Right ventricle myocardium superior (tissue), 1 donor: ENCODE measurements at regions not wholly inside any gene's neighbourhood (a gene's known extent, or its start where the extent isn't known, plus 50 kb on each side); places are given as distances from the start of the nearest gene placed in this dataset.

ENCODE experiments used
- ATAC-seq: fragments of 200-7000 bp; cut with Tn5 transposase; one replicate; pipeline ENCODE4 v1.9.1; 2020; ENCODE audit warnings: mild to moderate bottlenecking; ENCODE audit not compliant: poor library complexity
- DNase-seq: peaks from one replicate; pipeline ENCODE4 v3.0.0-alpha.2; 2020
- intact Hi-C: fragments of 100-400 bp; cut with DNase I; formaldehyde crosslinking; loops from one replicate; pipeline ENCODE4 v1.11.2; 2022
- donor health status: DM: no; HTN: yes; CAD: no; lungs with severe emphysema.

DNA sequence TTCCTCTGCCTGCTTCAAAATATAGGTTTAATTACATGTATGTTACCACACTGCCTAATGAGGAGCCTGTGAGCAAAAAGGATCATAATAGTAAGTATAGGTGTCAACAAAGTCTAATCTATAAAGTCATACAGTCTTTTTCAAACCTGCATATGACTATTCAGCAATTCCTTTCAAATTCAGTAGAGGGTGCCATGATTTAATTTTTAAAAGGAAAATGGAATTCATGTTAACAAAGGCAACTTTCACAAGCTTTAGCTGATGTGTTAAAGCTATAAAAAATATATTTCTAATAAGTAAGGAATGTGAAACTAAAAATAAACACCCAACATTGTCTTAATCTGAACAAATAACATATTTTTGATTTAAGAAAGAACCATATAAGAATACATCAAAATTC, 52.1 kb downstream of the MPP7 start:
- ATAC-seq = peak; percentile 50
- intact Hi-C loops = loop anchor here (2.0 kb wide), 1 partner anchor 132 kb away; no protein-coding TSS in a partner anchor
- no peak for DNase-seq

DNA sequence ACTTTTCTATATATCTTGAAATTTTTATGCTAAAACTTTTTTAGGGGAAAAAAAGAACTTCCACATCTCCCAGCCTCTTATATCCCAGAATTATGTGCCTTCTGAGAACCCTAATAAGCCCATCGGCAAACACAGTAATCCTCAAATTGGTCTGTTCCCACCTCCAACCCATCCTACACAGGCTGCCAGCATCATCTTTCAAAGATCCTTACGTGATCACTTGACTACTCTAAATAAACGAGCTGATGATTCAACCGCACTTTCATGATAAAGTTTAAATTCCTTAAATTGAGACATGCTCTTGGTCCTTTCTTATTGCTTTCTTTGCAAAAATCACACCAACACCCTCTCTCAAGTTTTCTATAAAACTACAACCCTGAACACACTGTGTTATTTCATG, 52.5 kb downstream of the MPP7 start:
- ATAC-seq = no peak
- no peak for DNase-seq
- intact Hi-C loops = loop anchor here (2.0 kb wide), 1 partner anchor 132 kb away; no protein-coding TSS in a partner anchor

DNA sequence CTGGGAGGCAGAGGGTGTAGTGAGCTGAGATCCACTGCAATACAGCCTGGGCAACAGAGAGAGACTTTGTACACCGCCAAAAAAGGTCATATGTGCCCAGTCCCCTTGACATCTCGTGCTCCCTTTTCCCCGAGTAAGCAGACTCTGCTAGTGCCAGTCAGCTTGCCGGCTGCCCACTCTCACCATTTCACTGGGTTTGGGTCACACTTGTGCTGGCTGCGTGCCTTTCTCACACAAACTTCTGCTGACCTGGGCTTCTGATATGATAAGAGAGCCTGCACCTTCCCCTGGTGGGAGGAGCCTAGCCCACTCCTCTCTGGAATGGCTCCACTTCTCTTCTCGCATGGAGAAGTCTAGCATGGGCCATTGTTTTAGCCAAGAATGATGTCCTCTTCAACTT, 53.4 kb downstream of the MPP7 start:
- DNase-seq (no peak), ATAC-seq (no peak)
- intact Hi-C loops = no loop called here

DNA sequence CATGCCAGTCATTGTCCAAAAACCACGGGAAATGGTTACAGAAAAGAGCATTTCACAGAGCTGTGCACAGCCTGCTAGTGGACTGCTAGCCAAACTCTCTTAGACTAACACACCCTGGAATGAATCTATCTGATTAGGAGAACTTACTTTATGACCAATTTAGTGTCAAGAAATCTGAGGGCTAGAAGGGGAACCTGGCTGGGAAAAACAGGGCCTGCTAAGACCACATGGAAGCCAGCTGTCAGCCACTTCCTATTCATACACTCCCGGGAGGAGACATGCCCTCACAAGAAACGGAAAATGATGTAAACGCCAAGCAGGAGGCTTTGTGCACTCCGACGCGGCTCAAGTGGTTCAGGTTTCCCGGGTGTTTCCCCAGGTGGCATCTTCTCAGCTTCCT, 54.8 kb downstream of the MPP7 start:
- intact Hi-C loops = no loop called here
- peak; percentile 57 for ATAC-seq
- no peak for DNase-seq

DNA sequence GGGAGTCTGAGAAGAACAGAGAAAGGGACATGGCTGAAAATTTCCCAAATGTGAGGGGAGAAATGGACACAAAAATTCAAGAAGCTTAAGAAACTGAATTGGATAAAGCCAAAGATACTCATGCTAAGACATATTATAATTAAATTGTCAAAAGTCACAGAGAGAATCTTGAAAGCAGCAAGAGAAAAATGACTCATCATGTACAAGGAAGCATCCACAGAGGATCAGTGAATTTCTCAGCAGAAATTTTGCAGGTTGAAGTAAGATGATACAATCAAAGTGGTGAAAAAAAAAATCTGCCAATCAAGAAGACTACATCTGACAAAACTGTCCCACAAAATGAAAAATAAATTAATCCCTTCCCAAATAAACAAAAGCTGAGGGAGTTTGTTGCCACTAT, 56.8 kb downstream of the MPP7 start:
- intact Hi-C loops = no loop called here
- ATAC-seq = no peak
- DNase-seq = no peak

DNA sequence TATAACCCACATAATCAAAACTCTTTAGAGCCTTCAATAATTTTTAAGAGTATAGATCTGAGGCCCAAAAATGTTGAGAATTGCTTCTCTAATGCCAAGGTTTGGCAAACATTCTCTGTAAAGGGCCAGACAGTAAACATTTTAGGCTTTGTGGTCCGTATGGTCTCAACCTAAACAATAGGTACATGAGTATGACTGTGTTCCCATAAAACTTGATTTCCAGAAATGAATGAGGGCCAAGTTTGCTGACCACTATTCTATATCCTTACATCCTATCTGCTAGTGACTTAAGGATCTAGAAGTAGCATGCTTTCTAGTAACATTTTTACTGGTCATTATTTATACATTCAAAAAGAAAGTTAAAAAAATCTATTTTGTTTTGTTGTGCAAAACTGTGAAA, 58.9 kb downstream of the MPP7 start:
- DNase-seq (no peak), ATAC-seq (no peak)
- intact Hi-C loops = no loop called here

DNA sequence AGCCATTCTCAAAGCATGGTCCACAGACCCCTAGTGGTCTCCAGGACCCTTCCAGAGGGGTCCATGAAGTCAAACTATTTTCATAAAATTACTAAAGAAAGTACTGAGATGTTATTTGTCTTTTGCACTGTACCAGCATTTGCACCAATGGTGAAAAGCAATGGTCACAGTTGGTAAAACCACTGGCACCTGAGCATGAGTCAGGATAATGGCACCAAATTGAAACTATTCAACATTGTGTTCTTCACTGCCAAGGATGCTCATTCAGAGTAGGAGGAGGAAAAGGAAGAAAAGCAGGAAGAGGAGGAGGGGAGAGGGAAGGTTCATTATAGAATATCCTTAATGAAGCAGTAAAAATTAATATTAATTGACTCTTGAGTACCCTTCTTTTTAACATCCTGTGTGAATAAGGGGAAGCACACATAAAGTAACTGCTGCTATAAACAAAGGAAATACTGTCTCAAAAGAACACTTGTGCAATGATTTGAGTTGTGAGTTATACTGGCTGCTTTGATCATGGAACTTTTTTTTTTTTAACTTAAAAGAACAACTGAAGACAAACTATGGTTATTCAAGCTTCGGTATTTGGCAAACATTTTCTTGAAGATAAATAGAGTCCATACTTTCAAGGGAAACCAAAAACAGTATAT, 60.2 kb downstream of the MPP7 start:
- intact Hi-C loops = no loop called here
- no peak for ATAC-seq
- DNase-seq = no peak

DNA sequence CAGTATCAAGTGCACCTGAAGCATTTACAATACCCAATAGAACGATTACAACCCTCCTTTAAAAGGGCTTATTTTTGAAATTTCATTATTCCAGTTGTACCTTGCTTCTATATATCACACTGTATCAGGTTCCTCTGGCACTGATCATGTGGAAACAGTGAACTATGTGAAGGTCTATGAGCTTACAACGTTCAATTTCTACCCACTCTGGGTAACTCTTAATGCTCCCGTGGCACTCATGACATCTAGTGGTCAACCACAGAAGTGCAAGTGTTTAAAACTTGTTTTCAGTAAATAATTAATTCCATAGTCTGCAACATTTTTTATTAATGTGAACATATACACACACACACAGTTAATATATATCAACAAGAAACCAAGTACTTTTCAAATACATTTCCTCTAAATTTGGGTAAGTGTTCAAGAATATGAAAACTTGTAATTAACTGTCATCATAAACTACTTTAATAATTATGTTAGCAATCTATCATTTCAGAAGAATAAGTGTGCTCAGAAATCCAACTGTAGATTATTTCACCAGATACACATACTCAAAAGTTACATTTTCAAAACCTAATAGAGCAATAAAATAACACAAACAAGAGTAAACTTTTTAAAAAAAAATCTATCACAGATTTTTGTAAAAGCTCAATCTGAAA, 61.0 kb downstream of the MPP7 start:
- no peak for DNase-seq
- intact Hi-C loops = no loop called here

DNA sequence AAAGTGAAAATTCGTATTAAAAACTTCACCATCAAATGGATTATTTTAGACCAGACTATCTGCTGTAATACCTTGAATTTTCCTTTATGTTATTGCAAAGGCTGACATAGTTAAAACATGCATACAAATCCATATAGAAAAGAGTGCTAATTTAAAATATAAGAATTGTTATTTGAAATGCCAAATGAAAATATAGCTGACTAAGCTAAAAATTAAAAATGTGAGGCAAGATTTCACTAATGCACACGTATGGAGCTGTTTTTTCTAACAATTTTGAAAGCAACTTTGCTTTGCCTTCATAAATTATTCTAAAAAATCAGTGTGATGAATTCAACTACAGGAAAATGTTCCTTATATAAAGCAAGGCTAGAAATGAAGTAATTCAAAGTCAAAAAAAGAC, 62.5 kb downstream of the MPP7 start:
- ATAC-seq (no peak), DNase-seq (no peak)
- intact Hi-C loops = no loop called here

More for the DNA sequence above, 61.0 kb downstream of the MPP7 start:
- ATAC-seq = peak; percentile 77

DNA sequence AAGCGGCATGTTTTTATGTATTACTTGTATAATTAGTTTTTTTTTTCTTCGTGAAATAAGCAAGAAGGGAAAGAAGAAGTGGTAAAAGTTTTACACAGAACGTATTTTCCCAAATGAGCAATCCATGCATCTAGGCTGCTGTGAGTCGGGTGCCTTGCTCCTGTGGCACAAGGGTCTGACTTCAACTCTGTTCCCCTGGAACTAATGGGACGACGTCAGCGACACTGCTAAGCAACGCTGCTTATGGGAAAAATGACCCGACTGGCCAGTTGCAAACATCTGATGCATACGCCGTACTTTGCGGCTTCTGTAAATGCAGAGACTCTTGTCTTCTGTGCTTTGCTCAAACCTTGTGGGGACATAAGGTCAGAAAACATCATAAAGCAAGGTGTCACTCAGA, 66.3 kb downstream of the MPP7 start:
- no peak for ATAC-seq
- intact Hi-C loops = no loop called here

DNA sequence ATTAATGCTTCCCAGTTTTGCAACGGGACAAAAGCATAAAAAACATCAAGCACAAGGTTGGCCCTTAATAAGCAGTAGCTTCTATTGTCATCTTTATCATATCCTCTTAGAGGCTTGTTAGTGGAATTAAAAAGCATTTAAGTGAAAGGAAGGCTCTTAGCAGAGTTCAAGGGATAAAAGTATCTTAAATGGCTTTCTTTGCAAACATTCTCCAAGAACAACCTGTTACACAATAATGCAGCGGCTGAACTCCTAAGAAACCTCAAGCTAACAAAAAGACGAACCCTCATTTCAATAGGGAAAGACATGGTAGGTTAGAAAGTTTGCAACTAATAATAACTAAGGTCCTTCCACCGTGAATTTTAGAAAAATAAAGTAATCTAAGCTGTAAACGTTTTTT, 82.1 kb downstream of the MPP7 start:
- DNase-seq = no peak
- ATAC-seq = no peak
- intact Hi-C loops = no loop called here

More for the DNA sequence above, 66.3 kb downstream of the MPP7 start:
- no peak for DNase-seq

DNA sequence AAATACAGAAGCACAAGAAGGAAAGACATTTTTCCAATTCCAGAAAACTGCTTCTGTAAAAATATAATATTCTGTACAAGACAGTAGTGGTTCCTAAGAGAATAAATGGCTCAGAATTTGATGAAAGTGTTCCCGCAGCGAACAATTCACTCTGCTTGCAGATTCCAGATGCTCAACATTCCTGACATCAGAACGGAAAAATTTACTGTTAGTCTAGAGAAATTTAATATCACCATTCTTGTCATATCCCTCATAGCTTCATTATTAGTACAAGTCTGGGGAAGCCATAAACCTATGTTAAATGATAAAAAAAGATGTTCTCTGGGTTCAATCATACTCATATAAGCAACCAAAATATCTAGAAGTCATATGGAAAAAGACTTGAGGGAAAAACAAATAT, 83.6 kb downstream of the MPP7 start:
- intact Hi-C loops = no loop called here
- no peak for DNase-seq
- no peak for ATAC-seq

DNA sequence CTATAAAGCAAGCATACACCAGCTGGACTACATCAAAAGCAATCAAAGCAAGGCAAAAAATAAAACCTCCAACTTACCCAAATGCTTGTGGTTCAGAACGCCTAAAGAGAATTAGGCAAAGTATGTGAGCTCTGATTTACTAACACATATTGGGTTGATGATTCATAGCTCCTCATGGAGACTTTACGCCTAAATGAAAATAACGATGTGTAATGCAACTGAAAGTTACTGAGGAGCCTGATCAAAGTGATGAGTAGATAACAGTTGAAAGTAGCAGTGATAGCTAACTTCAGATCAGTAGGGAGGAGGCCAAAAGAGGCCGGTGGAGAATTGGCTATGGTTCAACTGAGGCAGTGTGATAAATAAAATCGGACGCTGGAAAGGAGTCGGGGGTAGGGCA, 85.0 kb downstream of the MPP7 start:
- DNase-seq (no peak), ATAC-seq (no peak)
- intact Hi-C loops = no loop called here

DNA sequence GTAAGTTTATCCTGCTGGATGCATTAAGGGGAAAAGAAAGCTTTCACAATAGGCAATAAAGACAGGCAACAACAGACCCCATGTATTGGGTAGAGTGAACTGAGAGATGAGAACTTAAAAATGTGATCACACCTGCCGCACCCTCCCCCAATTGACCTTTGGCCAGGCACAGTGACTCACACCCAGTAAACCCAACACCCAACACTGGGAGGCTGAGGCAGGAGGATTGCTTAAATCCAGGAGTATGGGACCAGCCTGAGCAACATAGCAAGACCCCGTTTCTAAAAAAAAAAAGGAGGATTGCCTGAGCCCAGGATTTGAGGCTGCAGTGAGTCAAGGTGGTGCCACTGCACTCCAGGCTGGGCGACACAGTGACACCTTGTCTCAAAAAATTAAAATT, 86.9 kb downstream of the MPP7 start:
- intact Hi-C loops = no loop called here
- DNase-seq (no peak), ATAC-seq (no peak)

DNA sequence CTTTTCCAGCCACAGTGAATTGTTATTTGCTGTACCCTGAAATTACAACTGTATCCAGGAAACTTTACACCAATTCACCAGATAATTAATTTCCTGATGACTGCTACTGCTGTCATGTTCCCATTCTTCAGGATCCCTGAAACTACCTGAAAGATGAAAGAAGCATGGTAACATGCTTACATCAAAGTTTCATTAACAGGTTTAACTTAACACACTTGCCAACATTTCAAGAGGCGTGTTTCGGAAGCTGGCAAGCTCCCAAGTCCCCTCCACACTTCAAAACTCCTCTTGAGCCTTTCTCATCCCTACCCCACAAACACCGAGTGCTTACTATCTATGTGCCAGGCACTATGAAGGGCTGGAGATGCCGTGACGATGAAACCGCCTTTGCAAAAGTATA, 88.6 kb downstream of the MPP7 start:
- DNase-seq = no peak
- ATAC-seq = no peak
- intact Hi-C loops = no loop called here

DNA sequence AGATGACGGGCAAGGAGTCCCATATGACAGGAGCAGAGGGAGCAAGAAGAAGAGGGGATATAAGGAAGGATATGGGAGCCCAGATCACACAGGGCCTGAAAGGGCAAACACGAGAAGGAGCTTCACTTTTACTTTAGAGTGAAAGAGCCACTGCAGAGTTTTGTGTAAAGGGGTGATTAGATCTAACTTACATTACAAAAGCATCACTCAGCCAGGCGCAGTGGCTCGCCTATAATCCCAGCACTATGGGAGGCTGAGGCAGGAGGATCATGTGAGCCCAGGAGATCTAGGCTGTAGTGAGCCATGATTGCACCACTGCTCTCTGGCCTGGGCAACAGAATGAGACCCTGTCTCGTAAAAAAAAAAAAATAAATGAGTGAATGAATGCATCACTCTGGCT, 91.1 kb downstream of the MPP7 start:
- ATAC-seq (no peak), DNase-seq (no peak)
- intact Hi-C loops = no loop called here

DNA sequence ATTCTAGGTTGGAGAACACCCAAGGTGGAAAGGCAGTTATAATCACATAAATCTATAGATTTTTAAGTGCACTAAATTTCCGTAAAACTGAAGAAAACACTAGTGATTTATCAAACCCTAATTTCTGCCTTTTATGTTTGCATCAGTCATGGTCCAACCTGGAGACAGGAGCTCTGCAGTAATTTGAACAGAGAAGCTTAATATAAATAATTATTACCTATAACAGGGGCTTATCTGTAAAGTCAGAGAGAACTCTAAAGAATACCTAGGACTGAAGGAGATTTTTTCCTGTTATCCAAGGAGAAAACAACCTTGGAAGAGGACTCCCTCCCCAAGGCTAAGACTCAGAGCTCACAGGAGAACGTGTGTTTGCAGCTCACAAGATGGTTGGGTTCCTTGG, 95.1 kb downstream of the MPP7 start:
- DNase-seq (no peak), ATAC-seq (no peak)
- intact Hi-C loops = no loop called here

DNA sequence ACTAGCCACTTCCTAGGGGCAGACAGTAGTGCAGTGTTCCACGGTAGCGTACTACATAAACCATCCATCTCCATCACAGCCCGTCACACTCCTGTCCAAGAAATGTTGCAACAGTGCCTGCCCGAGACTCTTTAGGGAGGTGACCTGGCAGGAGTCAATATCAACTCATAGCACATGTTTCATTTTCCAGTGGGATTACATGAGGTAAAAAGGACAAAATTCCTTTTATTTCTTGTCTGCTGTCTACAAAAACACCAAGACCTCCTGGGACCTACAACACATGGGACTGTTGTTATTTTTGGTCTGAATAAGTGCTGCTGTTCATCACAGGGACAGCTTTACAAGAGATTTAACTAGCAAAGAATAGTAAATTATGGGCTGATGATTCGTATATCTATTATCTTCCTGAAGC, 99.9 kb downstream of the MPP7 start:
- peak; percentile 97 for ATAC-seq
- intact Hi-C loops = no loop called here
- peak; percentile 51 for DNase-seq

DNA sequence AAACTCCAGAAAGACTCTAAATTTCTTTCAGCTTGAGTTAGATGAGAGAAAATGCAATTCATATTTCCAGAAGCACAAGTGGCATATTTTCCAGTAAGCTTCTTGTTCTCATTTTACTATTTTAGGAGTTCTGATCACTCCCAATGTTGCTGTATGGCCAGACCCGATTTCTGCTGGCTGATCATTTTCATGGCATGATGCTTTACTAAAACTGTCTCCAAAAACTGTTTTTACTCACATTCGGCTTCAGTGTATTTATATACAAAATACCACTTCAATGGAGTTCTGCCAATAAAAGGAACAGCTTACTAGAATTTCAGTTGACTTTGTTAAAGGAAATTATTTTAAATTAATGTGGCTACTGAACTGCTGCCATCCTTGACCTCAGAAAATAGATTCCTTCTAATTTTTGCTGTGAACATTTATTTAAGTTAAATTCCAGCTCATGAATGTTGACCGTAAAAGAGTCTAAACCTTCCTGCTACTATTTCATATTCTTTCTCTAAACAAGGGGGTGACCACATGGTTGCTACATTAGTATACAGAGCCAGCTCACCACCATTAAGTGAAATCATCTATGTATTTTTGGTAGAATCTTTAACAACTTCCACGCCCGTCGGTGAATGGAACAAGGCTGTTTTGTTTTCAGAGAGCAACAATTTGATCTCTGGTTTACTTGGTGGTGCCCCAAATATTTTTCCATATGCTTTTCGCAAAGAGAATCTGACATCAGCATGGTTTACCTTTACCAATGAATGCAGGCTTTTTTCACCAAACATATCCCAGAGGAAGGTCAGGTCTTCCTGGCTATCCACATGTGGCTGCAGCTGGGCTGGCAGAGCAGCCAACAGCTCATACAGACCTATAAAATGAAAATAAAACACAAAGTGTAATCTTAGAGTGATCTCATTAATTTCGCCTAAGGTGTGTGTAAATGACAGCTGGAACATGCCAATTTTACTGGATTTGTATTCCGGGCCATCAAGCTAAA, 101.2 kb downstream of the MPP7 start:
- no peak for ATAC-seq
- intact Hi-C loops = no loop called here
- no peak for DNase-seq

DNA sequence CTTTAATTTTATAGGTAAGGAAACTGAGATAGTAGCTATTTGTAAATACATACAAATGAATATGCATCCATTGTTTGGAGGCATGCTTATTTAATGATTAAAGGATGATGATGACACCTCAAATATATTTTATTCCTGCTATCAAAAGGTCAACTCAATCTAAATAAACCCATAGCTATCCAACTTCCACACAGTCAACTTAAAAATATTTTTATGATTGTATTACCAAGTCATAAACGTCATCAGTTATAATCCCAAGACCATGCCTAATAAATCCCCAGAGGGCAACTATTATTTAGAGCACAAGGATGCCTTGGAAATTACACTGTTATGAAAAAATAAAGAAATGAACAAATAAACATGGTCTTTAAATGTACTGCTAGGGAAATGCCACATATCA, 102.1 kb downstream of the MPP7 start:
- intact Hi-C loops = no loop called here
- ATAC-seq (no peak), DNase-seq (no peak)
